ENCODE measurements at regions not wholly inside any gene's neighbourhood (a gene's known extent, or its start where the extent isn't known, plus 50 kb on each side); places are given as distances from the start of the nearest gene placed in this dataset.

DNA sequence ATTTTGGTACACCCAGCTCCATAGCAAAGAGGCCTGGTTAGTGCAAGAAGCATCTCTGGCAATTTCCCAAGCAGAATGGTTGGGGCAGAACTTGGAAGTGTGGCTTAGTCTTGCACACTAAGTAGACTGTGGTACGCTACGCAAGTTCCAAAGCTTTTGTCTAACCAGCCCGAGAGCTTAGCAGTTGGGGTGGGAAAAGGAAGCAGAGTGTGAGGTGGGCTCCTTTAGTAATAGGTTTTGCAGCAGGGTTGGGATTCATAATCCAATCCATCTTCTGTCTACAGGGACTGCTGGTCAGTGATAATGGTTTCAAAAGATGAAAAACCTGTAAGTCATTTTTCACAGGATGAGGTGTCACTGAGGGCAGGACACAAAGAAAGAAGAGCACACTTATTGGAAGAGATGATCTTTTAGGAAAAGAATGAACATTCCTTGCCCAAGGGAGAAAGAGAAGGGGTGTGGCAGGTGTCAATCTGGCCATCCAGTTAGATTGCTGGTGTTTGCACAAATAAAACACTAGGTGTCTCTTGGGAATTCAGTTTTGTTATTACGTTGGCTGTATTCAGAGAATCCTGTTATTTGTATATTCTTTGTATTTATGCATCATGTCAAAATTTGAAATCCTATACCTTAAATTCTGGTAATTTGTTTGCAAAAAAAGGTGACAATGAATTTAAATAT, 244.3 kb downstream of the GPAT3 start:
- in situ Hi-C loops (cut with MboI) (no loop called here), intact Hi-C loops (cut with micrococcal nuclease) (no loop called here)
- H2AFZ ChIP-seq (ENCODE audit: low read depth, low read length): no peak overlapping the region
- H3K79me2 ChIP-seq (ENCODE audit: control insufficient read depth, insufficient read depth, low read length): no peaks in the 10 kb centered on the region
- no peaks in the 10 kb centered on the region for H3K36me3 ChIP-seq (ENCODE audit: control insufficient read depth, insufficient read depth, low read length)
- no peaks in the 10 kb centered on the region for H3K9me1 ChIP-seq (ENCODE audit: control insufficient read depth, insufficient read depth, low read length)
- no peak overlapping the region for H3K4me3 ChIP-seq
- ATAC-seq (no peak), FAIRE-seq (no peak), DNase-seq (ENCODE audit: extremely low read depth in 1 of 4, low spot score in 3 of 4) (no peak)
- H4K20me1 ChIP-seq (replicated peaks; ENCODE audit: control insufficient read depth, insufficient read depth, low read length): no peaks in the 10 kb centered on the region
- POLR2A ChIA-PET: interaction anchor here (0.8 kb wide), 1 partner anchor 470 kb away, joined by 3 read pairs; no protein-coding TSS in a partner anchor
- H3K9me3 ChIP-seq (replicated peaks; ENCODE audit: control insufficient read depth, insufficient read depth, low read depth, low read length): no peaks in the 10 kb centered on the region
- no peak overlapping the region for H3K27ac ChIP-seq (ENCODE audit: extremely low read depth, low read depth, low read length)
- BruUV-seq (replicated peaks): no TSS peak
- WGBS (ENCODE audit: insufficient coverage, low coverage, missing lambda C conversion rate): 26% methylated on average over 4 of the region's 4 CpGs
- H3K9ac ChIP-seq (ENCODE audit: insufficient read depth in 1 of 2, low read depth in 2 of 2, low read length in 2 of 2): no peak overlapping the region
- H3K27me3 ChIP-seq (ENCODE audit: control insufficient read depth in 2 of 2, insufficient read depth in 2 of 2, low read length in 2 of 2): no peaks in the 10 kb centered on the region
- TF ChIP-seq TBP (optimal IDR thresholded peaks at IDR 0.05; ENCODE audit: low read depth, low read length): no peak
- TF ChIP-seq, protein P1, sequence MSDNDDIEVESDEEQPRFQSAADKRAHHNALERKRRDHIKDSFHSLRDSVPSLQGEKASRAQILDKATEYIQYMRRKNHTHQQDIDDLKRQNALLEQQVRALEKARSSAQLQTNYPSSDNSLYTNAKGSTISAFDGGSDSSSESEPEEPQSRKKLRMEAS (CRISPR knock-in tag; IDR thresholded peaks at IDR 0.05): no peak
- TF ChIP-seq, protein P2, sequence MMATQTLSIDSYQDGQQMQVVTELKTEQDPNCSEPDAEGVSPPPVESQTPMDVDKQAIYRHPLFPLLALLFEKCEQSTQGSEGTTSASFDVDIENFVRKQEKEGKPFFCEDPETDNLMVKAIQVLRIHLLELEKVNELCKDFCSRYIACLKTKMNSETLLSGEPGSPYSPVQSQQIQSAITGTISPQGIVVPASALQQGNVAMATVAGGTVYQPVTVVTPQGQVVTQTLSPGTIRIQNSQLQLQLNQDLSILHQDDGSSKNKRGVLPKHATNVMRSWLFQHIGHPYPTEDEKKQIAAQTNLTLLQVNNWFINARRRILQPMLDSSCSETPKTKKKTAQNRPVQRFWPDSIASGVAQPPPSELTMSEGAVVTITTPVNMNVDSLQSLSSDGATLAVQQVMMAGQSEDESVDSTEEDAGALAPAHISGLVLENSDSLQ (IDR thresholded peaks at IDR 0.05): peak; percentile 39; the same call in 1 of the 2 replicates
- TF ChIP-seq, protein P3, sequence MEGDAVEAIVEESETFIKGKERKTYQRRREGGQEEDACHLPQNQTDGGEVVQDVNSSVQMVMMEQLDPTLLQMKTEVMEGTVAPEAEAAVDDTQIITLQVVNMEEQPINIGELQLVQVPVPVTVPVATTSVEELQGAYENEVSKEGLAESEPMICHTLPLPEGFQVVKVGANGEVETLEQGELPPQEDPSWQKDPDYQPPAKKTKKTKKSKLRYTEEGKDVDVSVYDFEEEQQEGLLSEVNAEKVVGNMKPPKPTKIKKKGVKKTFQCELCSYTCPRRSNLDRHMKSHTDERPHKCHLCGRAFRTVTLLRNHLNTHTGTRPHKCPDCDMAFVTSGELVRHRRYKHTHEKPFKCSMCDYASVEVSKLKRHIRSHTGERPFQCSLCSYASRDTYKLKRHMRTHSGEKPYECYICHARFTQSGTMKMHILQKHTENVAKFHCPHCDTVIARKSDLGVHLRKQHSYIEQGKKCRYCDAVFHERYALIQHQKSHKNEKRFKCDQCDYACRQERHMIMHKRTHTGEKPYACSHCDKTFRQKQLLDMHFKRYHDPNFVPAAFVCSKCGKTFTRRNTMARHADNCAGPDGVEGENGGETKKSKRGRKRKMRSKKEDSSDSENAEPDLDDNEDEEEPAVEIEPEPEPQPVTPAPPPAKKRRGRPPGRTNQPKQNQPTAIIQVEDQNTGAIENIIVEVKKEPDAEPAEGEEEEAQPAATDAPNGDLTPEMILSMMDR (IDR thresholded peaks at IDR 0.05 in 2 of 3, conservative IDR thresholded peaks at IDR 0.05 in 1 of 3; ENCODE audit: insufficient read depth in 2 of 3, low read depth in 1 of 3, low read length in 3 of 3): peak in 1 of 3 experiments; percentile 22; a peak in 2 of 6 replicates
- no peaks in the 10 kb centered on the region; a peak in 1 of 5 replicates for H3K4me1 ChIP-seq (replicated peaks in 1 of 2; ENCODE audit: control insufficient read depth in 2 of 2, insufficient read depth in 2 of 2, low read length in 2 of 2)
- no peak overlapping the region for H3K4me2 ChIP-seq (ENCODE audit: insufficient read depth, low read length)
- CTCF ChIA-PET (ENCODE audit: low intra/inter-chr PET ratio): no interaction called here

Measured in K562 (cell line).